H1 (cell line): ENCODE measurements at regions not wholly inside any gene's neighbourhood (a gene's known extent, or its start where the extent isn't known, plus 50 kb on each side); places are given as distances from the start of the nearest gene placed in this dataset.

Experiments used
- CTCF ChIA-PET: fragments of 300-600 bp; sonication (Branson Sonifier 250); formaldehyde crosslinking; loops from one replicate; lab custom pipeline; 2021; ENCODE audit not compliant: partially characterized antibody; lab: Charles Lee
- POLR2A ChIA-PET: fragments of 300-600 bp; sonication (Branson Sonifier 250); formaldehyde crosslinking; loops from one replicate; lab custom pipeline; 2021; ENCODE audit warnings: inconsistent platforms; ENCODE audit not compliant: partially characterized antibody; lab: Charles Lee
- DNase-seq, 2 experiments: peaks; one replicate each; pipeline versions ENCODE4 v3.0.0 to v3.0.0-alpha.2; 2010 to 2022; ENCODE audit warnings: low spot score in 2 of 2, low read depth in 1 of 2, mixed read lengths in 1 of 2
- FAIRE-seq: peaks from 2 replicates; lab custom pipeline; 2011; peaks lifted over from hg19 to GRCh38; lab: Jason Lieb, UNC
- H2AFZ ChIP-seq: 2 replicates; pipeline ENCODE4 v1.8.1; 2012; ENCODE audit warnings: low read length, inconsistent platforms
- H2AK5ac ChIP-seq: 2 replicates; pipeline ENCODE4 v1.6.1; 2013; ENCODE audit warnings: low read depth, low read length
- H2BK120ac ChIP-seq: replicated peaks from 2 replicates; pipeline ENCODE3; 2013; ENCODE audit warnings: low read depth, low read length, inconsistent platforms
- H2BK12ac ChIP-seq: 2 replicates; pipeline ENCODE4 v1.6.1; 2013; ENCODE audit warnings: low read depth, low read length
- H2BK15ac ChIP-seq: 2 replicates; pipeline ENCODE4 v1.6.1; 2013; ENCODE audit warnings: low read length
- H2BK20ac ChIP-seq: 2 replicates; pipeline ENCODE4 v1.6.1; 2013; ENCODE audit warnings: low read length
- H2BK5ac ChIP-seq: 2 replicates; pipeline ENCODE4 v1.6.1; 2013; ENCODE audit warnings: low read depth, low read length
- H3K14ac ChIP-seq: 2 replicates; pipeline ENCODE4 v1.6.1; 2013; ENCODE audit warnings: inconsistent platforms; ENCODE audit not compliant: insufficient read length
- H3K18ac ChIP-seq: 2 replicates; pipeline ENCODE4 v1.6.1; 2013; ENCODE audit warnings: low read length; ENCODE audit errors: extremely low read depth
- H3K23ac ChIP-seq: 2 replicates; pipeline ENCODE4 v1.6.1; 2013; ENCODE audit warnings: inconsistent platforms; ENCODE audit not compliant: insufficient read length
- H3K23me2 ChIP-seq: 2 replicates; pipeline ENCODE4 v1.6.1; 2013; ENCODE audit warnings: low read depth, low read length
- H3K27ac ChIP-seq: 2 replicates; pipeline ENCODE4 v1.6.1; 2011; ENCODE audit warnings: low read depth, low read length, inconsistent platforms
- H3K27me3 ChIP-seq, 4 experiments: replicated peaks in 1 of 4; 1 replicate in 1 of 4; 2 replicates in 3 of 4; pipeline versions ENCODE4 v1.6.1 to v1.8.1; 2011 to 2013; ENCODE audit warnings: low read length in 3 of 4, mild to moderate bottlenecking in 3 of 4, inconsistent platforms in 2 of 4, mixed read lengths in 2 of 4, moderate library complexity in 1 of 4; ENCODE audit not compliant: control insufficient read depth in 3 of 4, insufficient read depth in 3 of 4; ENCODE audit errors: extremely low read depth in 1 of 4
- H3K36me3 ChIP-seq, 4 experiments: 2 replicates each; pipeline versions ENCODE4 v1.6.1 to v1.8.1; 2011 to 2013; ENCODE audit warnings: mild to moderate bottlenecking in 4 of 4, low read length in 3 of 4, moderate library complexity in 2 of 4, control low read depth in 1 of 4, inconsistent platforms in 1 of 4; ENCODE audit not compliant: insufficient read depth in 4 of 4, control insufficient read depth in 2 of 4
- H3K4ac ChIP-seq: replicated peaks from 2 replicates; pipeline ENCODE3; 2013; ENCODE audit warnings: low read length, low read depth, mixed read lengths, inconsistent platforms; ENCODE audit not compliant: insufficient read length
- H3K4me1 ChIP-seq, 4 experiments: replicated peaks in 1 of 4; 1 replicate in 1 of 4; 2 replicates in 3 of 4; pipeline versions ENCODE4 v1.6.1 to v1.8.1; 2011 to 2013; ENCODE audit warnings: low read length in 3 of 4, inconsistent platforms in 2 of 4, mixed read lengths in 1 of 4; ENCODE audit not compliant: insufficient read depth in 4 of 4, control insufficient read depth in 3 of 4
- H3K4me2 ChIP-seq, 2 experiments: 2 replicates each; pipeline versions ENCODE4 v1.6.1 to v1.8.1; 2011 to 2013; ENCODE audit warnings: low read depth in 2 of 2, low read length in 2 of 2, control low read depth in 1 of 2, inconsistent platforms in 1 of 2, mild to moderate bottlenecking in 1 of 2; ENCODE audit not compliant: insufficient read depth in 1 of 2
- H3K4me3 ChIP-seq, 4 experiments: fragments of 200-600, 300-600 bp in 1 of 4; sonication (generic), shearing (Covaris generic), sonication (Bioruptor Twin) in 1 of 4; 2 replicates each; pipeline versions ENCODE4 v1.5.1 to v1.8.1; 2011 to 2016; ENCODE audit warnings: low read length in 4 of 4, low read depth in 3 of 4, control low read depth in 2 of 4, inconsistent platforms in 2 of 4, mild to moderate bottlenecking in 2 of 4, mixed read lengths in 1 of 4, moderate library complexity in 1 of 4; ENCODE audit not compliant: insufficient read depth in 2 of 4; ENCODE audit errors: extremely low read depth in 1 of 4
- H3K56ac ChIP-seq: replicated peaks from 2 replicates; pipeline ENCODE3; 2013; ENCODE audit warnings: low read depth, mild to moderate bottlenecking, mixed read lengths, low read length, inconsistent platforms; ENCODE audit not compliant: insufficient read length
- H3K79me1 ChIP-seq: 2 replicates; pipeline ENCODE4 v1.6.1; 2013; ENCODE audit warnings: low read depth, low read length, control low read depth
- H3K79me2 ChIP-seq, 2 experiments: 2 replicates each; pipeline versions ENCODE4 v1.6.1 to v1.8.1; 2012 to 2013; ENCODE audit warnings: low read length in 2 of 2, mild to moderate bottlenecking in 2 of 2, inconsistent platforms in 1 of 2; ENCODE audit not compliant: insufficient read depth in 2 of 2, control insufficient read depth in 1 of 2
- H3K9ac ChIP-seq, 4 experiments: replicated peaks in 1 of 4; 1 replicate in 1 of 4; 2 replicates in 3 of 4; pipeline versions ENCODE4 v1.6.1 to v1.8.1; 2011 to 2013; ENCODE audit warnings: low read depth in 3 of 4, low read length in 3 of 4, control low read depth in 2 of 4, mild to moderate bottlenecking in 2 of 4, moderate library complexity in 2 of 4, inconsistent platforms in 1 of 4; ENCODE audit errors: extremely low read depth in 1 of 4
- H3K9me3 ChIP-seq, 2 experiments: 2 replicates each; pipeline versions ENCODE4 v1.6.1 to v1.8.1; 2012 to 2013; ENCODE audit warnings: mild to moderate bottlenecking in 2 of 2, moderate library complexity in 2 of 2, control low read depth in 1 of 2, inconsistent platforms in 1 of 2, low read depth in 1 of 2, low read length in 1 of 2, mixed read lengths in 1 of 2; ENCODE audit not compliant: insufficient read depth in 2 of 2
- H4K20me1 ChIP-seq, 2 experiments: replicated peaks in 1 of 2; 2 replicates each; pipeline versions ENCODE3 to v1.8.1; 2011 to 2013; ENCODE audit warnings: inconsistent platforms in 2 of 2, low read length in 2 of 2, mild to moderate bottlenecking in 1 of 2; ENCODE audit not compliant: insufficient read depth in 2 of 2, control insufficient read depth in 1 of 2
- H4K5ac ChIP-seq: 2 replicates; pipeline ENCODE4 v1.6.1; 2013; ENCODE audit warnings: low read length, low read depth, mixed read lengths, inconsistent platforms; ENCODE audit not compliant: insufficient read length
- H4K8ac ChIP-seq: 2 replicates; pipeline ENCODE4 v1.8.0; 2013; ENCODE audit warnings: mild to moderate bottlenecking, moderate library complexity, low read length, inconsistent platforms; ENCODE audit not compliant: insufficient read depth; ENCODE audit errors: extremely low read depth
- H4K91ac ChIP-seq: replicated peaks from 2 replicates; pipeline ENCODE3; 2013; ENCODE audit warnings: low read length, mixed read lengths, inconsistent platforms; ENCODE audit not compliant: insufficient read length
- GTF2F1 ChIP-seq: IDR thresholded peaks from 2 replicates; pipeline ENCODE4 v1.6.1; 2012; ENCODE audit warnings: low read depth, low read length, improper control_type of control experiment, borderline replicate concordance
- POLR2AphosphoS5 ChIP-seq: IDR thresholded peaks from 2 replicates; pipeline ENCODE4 v1.6.1; 2011; ENCODE audit warnings: low read depth, low read length
- WGBS, 2 experiments: shearing (Covaris generic) in 1 of 2; methylation state at CpG; one replicate each; pipeline versions ENCODE4 v1.1.6 to v1.1.7; 2013 to 2015; ENCODE audit warnings: low lambda C conversion rate in 2 of 2, mixed read lengths in 2 of 2, inconsistent platforms in 1 of 2, low coverage in 1 of 2, missing lambda C conversion rate in 1 of 2; ENCODE audit not compliant: insufficient replicate concordance in 2 of 2, insufficient coverage in 1 of 2, insufficient read length in 1 of 2; ENCODE audit errors: extremely low coverage in 1 of 2, missing lambda C conversion rate in 1 of 2; 5-methylcytosine and 5-hydroxymethylcytosine counted together

- Histone ChIP-seq H3K27me3 (no peaks in the 10 kb centered on the region), H3K4ac (no peak overlapping the region), H2BK5ac (no peak overlapping the region), H3K14ac (no peak overlapping the region), H3K56ac (no peak overlapping the region), H2BK120ac (no peak overlapping the region), H2BK12ac (no peak overlapping the region), H4K91ac (no peak overlapping the region), H4K8ac (no peak overlapping the region), H3K79me1 (no peaks in the 10 kb centered on the region), H3K27ac (no peak overlapping the region), H2AK5ac (no peak overlapping the region), H2BK20ac (no peak overlapping the region), H2BK15ac (no peak overlapping the region), H3K9me3 (peaks cover under 1 to 1% of the 10 kb centered on the region in 2 experiments; a peak in 2 of 4 replicates), H3K18ac (no peak overlapping the region), H4K20me1 (no peaks in the 10 kb centered on the region), H3K4me1 (no peaks in the 10 kb centered on the region), H3K36me3 (no peaks in the 10 kb centered on the region), H2AFZ (no peak overlapping the region), H3K79me2 (no peaks in the 10 kb centered on the region), H3K4me2 (no peak overlapping the region), H3K23me2 (no peaks in the 10 kb centered on the region; the same call in 1 of the 2 replicates), H4K5ac (no peak overlapping the region), H3K4me3 (no peak overlapping the region), H3K23ac (no peak overlapping the region), H3K9ac (no peak overlapping the region)
- FAIRE-seq, result no peak
- peak in 1 of 2 experiments; percentile 69 for DNase-seq
- TF ChIP-seq GTF2F1 (no peak), POLR2AphosphoS5 (no peak)
- WGBS, 2 experiments, result 74% methylated on average over 5 of the region's 5 CpGs; no CpG with 5 or more reads in 1 of the 2 experiments
- ChIA-PET POLR2A (no interaction called here), CTCF (no interaction called here)
Measured at GRCh38 chr1:5001466-5001865, 347.1 kb downstream of the AJAP1 start.
